Keratinocyte (primary cell): ENCODE measurements at regions not wholly inside any gene's neighbourhood (a gene's known extent, or its start where the extent isn't known, plus 50 kb on each side); places are given as distances from the start of the nearest gene placed in this dataset.

Source experiments
- DNase-seq: peaks from one replicate; pipeline ENCODE4 v3.0.0-alpha.2; 2011; ENCODE audit warnings: low read depth, missing footprints, low spot score
- FAIRE-seq: peaks from 2 replicates; lab custom pipeline; 2011; peaks lifted over from hg19 to GRCh38; lab: Jason Lieb, UNC
- H2AFZ ChIP-seq: 2 replicates; pipeline ENCODE4 v1.6.0; 2012; ENCODE audit warnings: low read length, control low read depth, inconsistent platforms; ENCODE audit not compliant: control insufficient read depth
- H3K27ac ChIP-seq: 2 replicates; pipeline ENCODE4 v1.5.1; 2011; ENCODE audit warnings: low read length; ENCODE audit not compliant: control insufficient read depth, insufficient read depth
- H3K27me3 ChIP-seq: 3 replicates; pipeline ENCODE4 v1.6.0; 2011; ENCODE audit warnings: low read length; ENCODE audit not compliant: control insufficient read depth, insufficient read depth; ENCODE audit errors: extremely low read depth
- H3K36me3 ChIP-seq, 2 experiments: 2 replicates in 1 of 2; 3 replicates in 1 of 2; pipeline ENCODE4 v1.5.1; 2011; ENCODE audit warnings: low read length in 2 of 2, mild to moderate bottlenecking in 1 of 2; ENCODE audit not compliant: control insufficient read depth in 2 of 2, insufficient read depth in 2 of 2; ENCODE audit errors: extremely low read depth in 1 of 2
- H3K4me1 ChIP-seq: 3 replicates; pipeline ENCODE4 v1.5.1; 2011; ENCODE audit warnings: low read length; ENCODE audit not compliant: control insufficient read depth, insufficient read depth; ENCODE audit errors: extremely low read depth
- H3K4me2 ChIP-seq: 3 replicates; pipeline ENCODE4 v1.6.0; 2011; ENCODE audit warnings: low read depth, low read length; ENCODE audit not compliant: control insufficient read depth, insufficient read depth; ENCODE audit errors: extremely low read depth
- H3K4me3 ChIP-seq, 3 experiments: fragments of 200-600 bp in 1 of 3; sonication (generic) in 1 of 3; 2 replicates in 2 of 3; 3 replicates in 1 of 3; pipeline ENCODE4 v1.5.1; 2011 to 2016; ENCODE audit warnings: low read length in 3 of 3, mild to moderate bottlenecking in 3 of 3, control low read depth in 2 of 3, inconsistent platforms in 1 of 3, low read depth in 1 of 3, mixed read lengths in 1 of 3, mixed run types in 1 of 3, moderate library complexity in 1 of 3; ENCODE audit not compliant: control insufficient read depth in 2 of 3, insufficient read depth in 2 of 3; ENCODE audit errors: extremely low read depth in 1 of 3
- H3K79me2 ChIP-seq: 2 replicates; pipeline ENCODE4 v1.6.0; 2012; ENCODE audit warnings: low read length; ENCODE audit not compliant: control insufficient read depth, insufficient read depth
- H3K9ac ChIP-seq: 3 replicates; pipeline ENCODE4 v1.6.0; 2011; ENCODE audit warnings: low read length; ENCODE audit not compliant: control insufficient read depth, insufficient read depth; ENCODE audit errors: extremely low read depth
- H3K9me1 ChIP-seq: 3 replicates; pipeline ENCODE4 v1.6.0; 2011; ENCODE audit warnings: low read length; ENCODE audit not compliant: control insufficient read depth, insufficient read depth; ENCODE audit errors: extremely low read depth
- H3K9me3 ChIP-seq: 2 replicates; pipeline ENCODE4 v1.5.1; 2012; ENCODE audit warnings: low read depth, low read length; ENCODE audit not compliant: control insufficient read depth
- H4K20me1 ChIP-seq: 3 replicates; pipeline ENCODE4 v1.6.0; 2011; ENCODE audit warnings: low read length; ENCODE audit not compliant: control insufficient read depth, insufficient read depth; ENCODE audit errors: extremely low read depth
- EZH2 ChIP-seq: IDR thresholded peaks from one replicate; pipeline ENCODE4 v1.6.1; 2012; ENCODE audit warnings: inconsistent platforms, mild to moderate bottlenecking, low read length, moderate library complexity
- dilution Hi-C: fragments of 300-500 bp; cut with MboI; formaldehyde crosslinking; loops from one replicate; pipeline ENCODE4 v1.7.0; 2020; ENCODE audit warnings: low sequenced_read_pairs; ENCODE audit not compliant: extremely low pct_ligation_motif_present
- TF ChIP-seq, protein P1 (sequence below), 3 experiments: IDR thresholded peaks in 1 of 3; conservative IDR thresholded peaks in 1 of 3; optimal IDR thresholded peaks in 1 of 3; 2 replicates in 2 of 3; 3 replicates in 1 of 3; pipeline versions ENCODE3 to v1.5.1; 2011; ENCODE audit warnings: low read length in 3 of 3, mild to moderate bottlenecking in 3 of 3, moderate library complexity in 2 of 3, control low read depth in 1 of 3, inconsistent platforms in 1 of 3; ENCODE audit not compliant: insufficient read depth in 2 of 3; ENCODE audit errors: extremely low read depth in 1 of 3

DNA sequence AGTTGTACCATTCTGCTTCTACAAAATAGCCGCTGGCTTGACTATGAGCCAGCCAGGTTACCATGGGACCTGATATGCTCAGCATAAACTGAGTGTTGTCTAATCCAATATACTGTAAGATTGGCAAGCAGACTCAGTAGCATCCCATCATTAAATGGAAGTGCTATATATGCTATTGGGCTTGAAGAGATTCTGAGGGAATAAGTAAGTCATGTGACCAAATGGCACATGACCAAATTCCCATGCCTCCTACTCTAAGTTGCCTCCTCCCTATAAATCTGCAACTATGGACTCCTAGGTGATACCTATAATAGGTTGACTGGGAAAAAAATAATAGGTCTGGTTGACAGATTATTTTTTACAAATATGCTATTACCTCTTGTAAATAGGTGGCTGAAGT, 698.6 kb downstream of the BRINP3 start:
- Histone ChIP-seq H4K20me1 (no peaks in the 10 kb centered on the region), H3K9ac (no peak overlapping the region), H3K36me3 (no peaks in the 10 kb centered on the region), H3K79me2 (no peaks in the 10 kb centered on the region), H3K9me1 (no peaks in the 10 kb centered on the region), H3K4me1 (no peaks in the 10 kb centered on the region), H3K27ac (no peak overlapping the region), H3K9me3 (no peaks in the 10 kb centered on the region), H3K4me2 (no peak overlapping the region), H3K4me3 (no peak overlapping the region), H3K27me3 (no peaks in the 10 kb centered on the region), H2AFZ (no peak overlapping the region)
- DNase-seq (no peak), FAIRE-seq (no peak)
- dilution Hi-C loops = no loop called here
- TF ChIP-seq, protein P1, sequence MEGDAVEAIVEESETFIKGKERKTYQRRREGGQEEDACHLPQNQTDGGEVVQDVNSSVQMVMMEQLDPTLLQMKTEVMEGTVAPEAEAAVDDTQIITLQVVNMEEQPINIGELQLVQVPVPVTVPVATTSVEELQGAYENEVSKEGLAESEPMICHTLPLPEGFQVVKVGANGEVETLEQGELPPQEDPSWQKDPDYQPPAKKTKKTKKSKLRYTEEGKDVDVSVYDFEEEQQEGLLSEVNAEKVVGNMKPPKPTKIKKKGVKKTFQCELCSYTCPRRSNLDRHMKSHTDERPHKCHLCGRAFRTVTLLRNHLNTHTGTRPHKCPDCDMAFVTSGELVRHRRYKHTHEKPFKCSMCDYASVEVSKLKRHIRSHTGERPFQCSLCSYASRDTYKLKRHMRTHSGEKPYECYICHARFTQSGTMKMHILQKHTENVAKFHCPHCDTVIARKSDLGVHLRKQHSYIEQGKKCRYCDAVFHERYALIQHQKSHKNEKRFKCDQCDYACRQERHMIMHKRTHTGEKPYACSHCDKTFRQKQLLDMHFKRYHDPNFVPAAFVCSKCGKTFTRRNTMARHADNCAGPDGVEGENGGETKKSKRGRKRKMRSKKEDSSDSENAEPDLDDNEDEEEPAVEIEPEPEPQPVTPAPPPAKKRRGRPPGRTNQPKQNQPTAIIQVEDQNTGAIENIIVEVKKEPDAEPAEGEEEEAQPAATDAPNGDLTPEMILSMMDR (optimal IDR thresholded peaks at IDR 0.05 in 1 of 3, IDR thresholded peaks at IDR 0.05 in 1 of 3, conservative IDR thresholded peaks at IDR 0.05 in 1 of 3; ENCODE audit: extremely low read depth in 1 of 3, insufficient read depth in 2 of 3, low read length in 3 of 3) = no peak
- no peak for TF ChIP-seq EZH2

DNA sequence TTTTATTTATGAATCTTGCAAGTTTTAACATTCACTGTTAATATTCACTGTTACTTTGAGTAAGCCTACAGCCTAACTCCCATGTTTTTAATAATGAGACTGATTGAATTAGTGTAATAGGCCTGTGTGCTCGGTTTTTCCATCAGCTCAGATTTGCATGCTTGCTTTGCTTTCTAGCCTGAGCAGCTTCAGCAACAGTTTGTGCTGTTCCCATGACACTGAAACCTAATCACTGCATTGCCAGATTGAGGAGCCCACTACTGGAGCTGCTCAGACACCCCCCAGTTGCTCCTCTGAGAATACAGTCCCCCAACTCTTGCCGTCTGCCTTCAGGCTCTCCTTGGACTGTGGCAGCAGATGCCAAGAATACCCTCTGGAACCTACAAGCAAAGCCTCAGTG, 695.4 kb downstream of the BRINP3 start:
- no peak overlapping the region for H2AFZ ChIP-seq
- H3K27me3 ChIP-seq = no peaks in the 10 kb centered on the region
- TF ChIP-seq, protein P1 (optimal IDR thresholded peaks at IDR 0.05 in 1 of 3, IDR thresholded peaks at IDR 0.05 in 1 of 3, conservative IDR thresholded peaks at IDR 0.05 in 1 of 3; ENCODE audit: extremely low read depth in 1 of 3, insufficient read depth in 2 of 3, low read length in 3 of 3) = no peak
- TF ChIP-seq EZH2 = no peak
- no peaks in the 10 kb centered on the region for H4K20me1 ChIP-seq
- no peaks in the 10 kb centered on the region for H3K79me2 ChIP-seq
- no peaks in the 10 kb centered on the region for H3K36me3 ChIP-seq
- no peaks in the 10 kb centered on the region for H3K4me1 ChIP-seq
- dilution Hi-C loops = no loop called here
- no peak overlapping the region for H3K9ac ChIP-seq
- no peak overlapping the region for H3K4me3 ChIP-seq
- no peak for FAIRE-seq
- no peak overlapping the region for H3K27ac ChIP-seq
- H3K4me2 ChIP-seq = no peak overlapping the region
- no peaks in the 10 kb centered on the region for H3K9me1 ChIP-seq
- H3K9me3 ChIP-seq = no peaks in the 10 kb centered on the region
- DNase-seq = no peak
